ENCODE measurements at regions not wholly inside any gene's neighbourhood (a gene's known extent, or its start where the extent isn't known, plus 50 kb on each side); places are given as distances from the start of the nearest gene placed in this dataset.

- Histone ChIP-seq H3K4me1 (replicated peaks in 1 of 4; ENCODE audit: control insufficient read depth in 3 of 4, insufficient read depth in 4 of 4, low read length in 3 of 4) (no peaks in the 10 kb centered on the region), H3K79me1 (ENCODE audit: low read depth, low read length) (no peaks in the 10 kb centered on the region), H3K4me3 (ENCODE audit: extremely low read depth in 1 of 4, insufficient read depth in 2 of 4, low read depth in 3 of 4, low read length in 4 of 4) (no peak overlapping the region), H3K23me2 (ENCODE audit: low read depth, low read length) (no peaks in the 10 kb centered on the region), H2AK5ac (ENCODE audit: low read depth, low read length) (no peak overlapping the region), H3K18ac (ENCODE audit: extremely low read depth, low read length) (no peak overlapping the region), H4K91ac (replicated peaks; ENCODE audit: insufficient read length, low read length) (no peak overlapping the region), H2BK120ac (replicated peaks; ENCODE audit: low read depth, low read length) (no peak overlapping the region), H4K8ac (ENCODE audit: extremely low read depth, insufficient read depth, low read length) (no peak overlapping the region), H4K20me1 (replicated peaks in 1 of 2; ENCODE audit: control insufficient read depth in 1 of 2, insufficient read depth in 2 of 2, low read length in 2 of 2) (no peaks in the 10 kb centered on the region), H3K27me3 (replicated peaks in 1 of 4; ENCODE audit: control insufficient read depth in 3 of 4, extremely low read depth in 1 of 4, insufficient read depth in 3 of 4, low read length in 3 of 4) (no peaks in the 10 kb centered on the region; a peak in 1 of 7 replicates), H3K9me3 (ENCODE audit: insufficient read depth in 2 of 2, low read depth in 1 of 2, low read length in 1 of 2) (no peaks in the 10 kb centered on the region), H2BK5ac (ENCODE audit: low read depth, low read length) (no peak overlapping the region), H3K36me3 (ENCODE audit: control insufficient read depth in 2 of 4, insufficient read depth in 4 of 4, low read length in 3 of 4) (no peaks in the 10 kb centered on the region), H2AFZ (ENCODE audit: low read length) (no peak overlapping the region), H3K9ac (replicated peaks in 1 of 4; ENCODE audit: extremely low read depth in 1 of 4, low read depth in 3 of 4, low read length in 3 of 4) (no peak overlapping the region), H3K4ac (replicated peaks; ENCODE audit: insufficient read length, low read depth, low read length) (no peak overlapping the region), H3K23ac (ENCODE audit: insufficient read length) (no peak overlapping the region), H3K14ac (ENCODE audit: insufficient read length) (no peak overlapping the region), H2BK15ac (ENCODE audit: low read length) (no peak overlapping the region), H3K79me2 (ENCODE audit: control insufficient read depth in 1 of 2, insufficient read depth in 2 of 2, low read length in 2 of 2) (no peaks in the 10 kb centered on the region), H3K4me2 (ENCODE audit: insufficient read depth in 1 of 2, low read depth in 2 of 2, low read length in 2 of 2) (no peak overlapping the region), H3K27ac (ENCODE audit: low read depth, low read length) (no peak overlapping the region), H4K5ac (ENCODE audit: insufficient read length, low read depth, low read length) (no peak overlapping the region), H2BK12ac (ENCODE audit: low read depth, low read length) (no peak overlapping the region), H3K56ac (replicated peaks; ENCODE audit: insufficient read length, low read depth, low read length) (no peak overlapping the region), H2BK20ac (ENCODE audit: low read length) (no peak overlapping the region)
- CTCF ChIA-PET (ENCODE audit: partially characterized antibody), result interaction anchor here (0.9 to 9.0 kb wide), 13 partner anchors 10 to 388 kb away, joined by 3 to 104 read pairs (median 10); no protein-coding TSS in a partner anchor
- no peak for DNase-seq (ENCODE audit: low read depth in 1 of 2, low spot score in 2 of 2)
- WGBS, 2 experiments (ENCODE audit: extremely low coverage in 1 of 2, insufficient coverage in 1 of 2, insufficient read length in 1 of 2, insufficient replicate concordance in 2 of 2, low coverage in 1 of 2, low lambda C conversion rate in 2 of 2, missing lambda C conversion rate in 1 of 2), result 91% methylated on average over 7 of the region's 7 CpGs; no CpG with 5 or more reads in 1 of the 2 experiments
- TF ChIP-seq SIN3A (conservative IDR thresholded peaks at IDR 0.05 in 1 of 2, IDR thresholded peaks at IDR 0.05 in 1 of 2; ENCODE audit: low read depth in 1 of 2, low read length in 2 of 2), result no peak
- TF ChIP-seq KDM5A (IDR thresholded peaks at IDR 0.05; ENCODE audit: low read length), result no peak
- no peak for TF ChIP-seq E2F6 (IDR thresholded peaks at IDR 0.05)
- POLR2A ChIA-PET (ENCODE audit: partially characterized antibody), result no interaction called here
- no peak for FAIRE-seq
Measured at GRCh38 chr11:19565639-19566038, 147.0 kb upstream of the NAV2 start.
